Fibroblast of mammary gland (primary cell): ENCODE measurements at regions not wholly inside any gene's neighbourhood (a gene's known extent, or its start where the extent isn't known, plus 50 kb on each side); places are given as distances from the start of the nearest gene placed in this dataset.
A peak's percentile ranks its signal among the peaks of the same experiment; 100 is the strongest.

Experiments
- DNase-seq: peaks from one replicate; pipeline ENCODE4 v3.0.0-alpha.2; 2010; ENCODE audit warnings: low read depth
- H3K4me3 ChIP-seq: 2 replicates; pipeline ENCODE4 v1.5.1; 2011; ENCODE audit warnings: low read depth, mild to moderate bottlenecking, low read length, moderate library complexity; ENCODE audit not compliant: control insufficient read depth
- TF ChIP-seq, protein P1 (sequence below): conservative IDR thresholded peaks from 2 replicates; pipeline ENCODE4 v1.5.1; 2011; ENCODE audit warnings: low read depth, low read length, inconsistent platforms; ENCODE audit not compliant: control insufficient read depth, insufficient read depth

DNA sequence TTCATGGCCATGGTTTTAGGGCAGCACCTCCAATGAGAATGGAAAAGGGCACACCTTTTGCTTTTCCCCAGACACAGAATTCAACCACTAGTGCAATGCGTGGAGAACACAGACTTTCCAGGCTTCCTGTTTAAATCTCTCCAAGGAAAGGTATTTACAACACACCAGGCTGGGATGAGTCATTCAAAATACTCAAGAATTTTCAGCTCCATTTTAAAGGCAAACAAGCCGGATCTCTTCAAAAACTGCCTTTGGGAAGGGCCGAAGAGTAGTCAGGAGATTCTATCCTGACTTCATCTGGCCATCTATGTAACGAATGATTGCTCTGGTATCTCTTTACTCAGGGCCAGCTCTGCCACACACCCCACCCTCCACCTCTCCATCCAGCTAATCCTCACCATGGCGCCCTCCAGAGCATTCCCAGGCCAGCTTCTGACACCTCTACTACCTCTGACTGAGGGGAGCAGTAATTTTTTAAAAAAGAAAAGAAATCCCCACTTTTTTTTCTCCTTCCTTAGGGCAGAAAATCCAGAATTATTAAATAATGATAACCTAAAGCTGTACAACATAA lies 254.6 kb downstream of the LY86 start:
- no peak overlapping the region for H3K4me3 ChIP-seq
- DNase-seq, result peak; percentile 35
- TF ChIP-seq, protein P1, sequence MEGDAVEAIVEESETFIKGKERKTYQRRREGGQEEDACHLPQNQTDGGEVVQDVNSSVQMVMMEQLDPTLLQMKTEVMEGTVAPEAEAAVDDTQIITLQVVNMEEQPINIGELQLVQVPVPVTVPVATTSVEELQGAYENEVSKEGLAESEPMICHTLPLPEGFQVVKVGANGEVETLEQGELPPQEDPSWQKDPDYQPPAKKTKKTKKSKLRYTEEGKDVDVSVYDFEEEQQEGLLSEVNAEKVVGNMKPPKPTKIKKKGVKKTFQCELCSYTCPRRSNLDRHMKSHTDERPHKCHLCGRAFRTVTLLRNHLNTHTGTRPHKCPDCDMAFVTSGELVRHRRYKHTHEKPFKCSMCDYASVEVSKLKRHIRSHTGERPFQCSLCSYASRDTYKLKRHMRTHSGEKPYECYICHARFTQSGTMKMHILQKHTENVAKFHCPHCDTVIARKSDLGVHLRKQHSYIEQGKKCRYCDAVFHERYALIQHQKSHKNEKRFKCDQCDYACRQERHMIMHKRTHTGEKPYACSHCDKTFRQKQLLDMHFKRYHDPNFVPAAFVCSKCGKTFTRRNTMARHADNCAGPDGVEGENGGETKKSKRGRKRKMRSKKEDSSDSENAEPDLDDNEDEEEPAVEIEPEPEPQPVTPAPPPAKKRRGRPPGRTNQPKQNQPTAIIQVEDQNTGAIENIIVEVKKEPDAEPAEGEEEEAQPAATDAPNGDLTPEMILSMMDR, result no peak

DNA sequence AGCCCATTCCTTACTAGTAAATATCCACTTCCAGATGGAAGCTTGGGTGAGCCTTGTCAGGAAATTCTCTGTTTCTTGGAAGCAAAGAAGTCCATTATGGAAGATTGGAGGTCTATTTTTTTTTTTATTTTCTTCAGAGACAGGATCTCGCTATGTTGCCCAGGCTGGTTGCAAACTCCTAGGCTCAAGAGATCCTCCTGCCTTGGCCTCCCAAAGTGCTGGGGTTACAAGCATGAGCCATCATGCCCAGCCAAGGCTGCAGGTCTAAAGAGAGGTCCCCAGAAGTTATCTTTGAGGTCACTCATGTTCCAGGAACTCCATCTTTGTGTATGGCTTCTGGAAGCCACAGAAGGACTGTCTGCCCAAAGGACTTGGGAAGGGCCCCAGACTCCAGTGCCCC lies 255.3 kb downstream of the LY86 start:
- no peak overlapping the region for H3K4me3 ChIP-seq
- TF ChIP-seq, protein P1, result no peak
- no peak for DNase-seq

DNA sequence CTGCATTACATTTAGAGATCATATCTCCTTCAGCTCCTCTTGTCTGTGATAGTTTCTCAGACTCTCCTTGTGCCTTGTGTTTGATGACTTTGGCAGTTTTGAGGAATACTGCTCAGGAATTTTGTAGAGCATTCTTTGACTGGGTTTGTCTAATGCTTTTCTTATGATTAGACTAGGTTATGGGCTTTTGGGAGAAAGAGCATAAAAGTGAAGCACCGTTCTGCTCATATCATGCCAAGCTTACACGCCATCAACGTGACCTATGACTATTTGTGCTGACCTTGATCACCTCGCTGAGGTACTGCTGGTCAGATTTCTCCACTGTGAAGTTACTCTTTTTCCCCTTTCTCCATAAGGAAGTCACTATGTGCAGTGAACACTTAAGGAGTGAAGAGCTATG lies 256.0 kb downstream of the LY86 start:
- TF ChIP-seq, protein P1, result no peak
- no peak for DNase-seq
- H3K4me3 ChIP-seq, result no peak overlapping the region

DNA sequence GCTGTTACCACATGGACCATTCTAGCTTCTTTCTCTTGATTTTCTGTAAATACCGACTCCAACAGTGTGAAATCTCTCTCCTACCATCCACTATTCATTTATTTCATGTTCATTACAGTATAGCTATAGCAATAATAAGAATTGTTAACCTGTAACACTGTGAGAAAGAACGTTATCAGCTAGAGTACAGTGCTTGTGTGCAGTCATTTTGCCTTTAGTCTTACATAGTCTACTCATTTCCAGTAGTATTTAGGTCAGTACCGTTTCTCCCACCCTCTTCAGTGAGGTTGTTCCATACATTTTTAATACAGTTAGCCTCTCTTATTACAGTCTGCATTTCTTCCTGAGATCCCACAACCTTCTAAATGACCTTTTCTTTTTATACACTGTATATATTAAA lies 257.1 kb downstream of the LY86 start:
- H3K4me3 ChIP-seq, result no peak overlapping the region
- TF ChIP-seq, protein P1, result no peak
- DNase-seq, result no peak

DNA sequence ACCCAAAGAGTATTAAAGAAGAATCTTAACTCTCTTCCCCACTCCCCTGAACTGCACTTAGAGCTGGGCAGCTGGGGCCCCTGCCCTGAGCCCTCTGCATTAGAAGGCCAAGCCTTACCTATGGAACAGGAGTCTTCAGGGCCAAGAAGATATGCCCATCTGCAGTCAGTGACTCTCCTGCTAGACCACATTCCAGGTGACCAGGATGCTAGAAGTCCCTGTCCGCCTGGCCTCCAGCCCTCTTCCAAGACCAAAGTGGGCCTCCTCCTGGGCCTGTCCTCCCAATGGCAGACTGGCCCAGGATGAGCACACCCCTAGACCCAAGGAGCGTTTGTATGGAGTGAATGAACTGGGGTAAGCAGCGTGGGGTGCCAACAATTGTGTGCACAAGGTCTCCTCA lies 259.1 kb downstream of the LY86 start:
- TF ChIP-seq, protein P1, result no peak

DNA sequence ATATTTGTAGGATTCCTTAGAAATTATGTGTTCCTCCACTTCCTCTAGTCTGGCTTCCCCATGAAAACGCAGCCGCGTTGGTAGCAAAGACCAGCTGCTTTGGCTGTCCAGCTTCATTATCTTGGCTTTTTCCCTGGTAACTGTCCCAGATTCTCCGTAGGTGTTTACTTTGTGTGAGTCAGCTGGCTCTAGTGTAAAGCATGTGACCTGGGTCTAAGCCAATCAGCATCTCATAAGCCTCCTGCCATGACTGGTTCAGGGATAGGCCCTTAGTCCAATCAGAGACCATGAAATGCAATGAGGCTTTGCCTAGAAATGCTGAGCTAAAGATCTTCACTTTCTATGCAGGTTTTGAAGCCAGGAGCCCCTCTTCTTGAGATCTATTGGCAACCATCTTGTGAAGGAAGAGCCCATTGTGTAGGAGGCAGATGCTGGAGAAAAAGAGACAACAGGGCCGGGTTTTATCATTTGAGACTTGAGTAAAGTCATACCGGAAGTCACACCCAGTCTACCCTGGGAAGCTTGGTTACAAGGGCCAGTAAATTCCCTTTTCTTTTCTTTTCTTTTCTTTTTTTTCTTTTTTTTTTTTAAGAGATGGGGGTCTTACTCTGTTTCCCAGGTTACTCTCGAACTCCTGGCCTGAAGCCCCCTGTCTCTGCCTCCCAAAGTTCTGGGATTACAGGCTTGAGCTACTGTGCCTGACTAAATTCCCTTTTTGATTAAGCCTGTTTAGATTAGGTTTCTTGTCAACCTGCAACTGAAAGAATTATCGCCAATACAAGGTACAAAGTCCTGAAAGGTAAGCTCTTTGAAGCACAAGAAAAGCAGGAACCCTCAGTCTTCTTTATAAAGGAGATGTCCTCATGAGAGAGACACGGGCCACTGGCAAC lies 256.5 kb upstream of the RREB1 start:
- no peak overlapping the region for H3K4me3 ChIP-seq
- DNase-seq, result peak; percentile 99
- TF ChIP-seq, protein P1, result no peak

More for the DNA sequence above, 259.1 kb downstream of the LY86 start:
- no peak for DNase-seq
- H3K4me3 ChIP-seq, result no peak overlapping the region
